GM12872 (cell line): ENCODE measurements at regions not wholly inside any gene's neighbourhood (a gene's known extent, or its start where the extent isn't known, plus 50 kb on each side); places are given as distances from the start of the nearest gene placed in this dataset.

Experiments
- CTCF ChIP-seq: IDR thresholded peaks from 3 replicates; pipeline ENCODE4 v1.5.1; 2011; ENCODE audit warnings: low read depth, mild to moderate bottlenecking, low read length, moderate library complexity; ENCODE audit not compliant: insufficient read depth

DNA sequence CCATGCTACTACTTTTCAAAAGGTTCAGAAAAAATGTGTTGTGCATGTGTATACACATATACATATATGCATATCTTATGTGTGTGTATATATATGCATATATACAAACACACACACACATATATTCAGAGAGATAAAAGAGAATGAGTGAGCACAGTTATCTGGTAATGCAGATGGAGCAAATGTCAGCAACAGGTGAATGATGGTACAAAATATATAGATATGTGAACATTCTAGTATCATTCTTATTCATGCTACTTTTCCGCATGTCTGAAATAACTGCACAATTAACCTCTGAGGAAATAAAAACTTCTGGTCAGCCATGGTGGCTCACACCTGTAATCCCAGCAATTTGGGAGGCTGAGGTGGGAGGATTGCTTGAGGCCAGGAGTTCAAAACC is 222.6 kb upstream of the NANOGP8 start:
- TF ChIP-seq CTCF = no peak

GRCh38 chr15:35307026-35307425 is 221.9 kb upstream of the NANOGP8 start:
- no peak for TF ChIP-seq CTCF

GRCh38 chr15:35306361-35306981 is 221.4 kb upstream of the NANOGP8 start:
- no peak for TF ChIP-seq CTCF

GRCh38 chr15:35305946-35306345 is 220.9 kb upstream of the NANOGP8 start:
- TF ChIP-seq CTCF = no peak

DNA sequence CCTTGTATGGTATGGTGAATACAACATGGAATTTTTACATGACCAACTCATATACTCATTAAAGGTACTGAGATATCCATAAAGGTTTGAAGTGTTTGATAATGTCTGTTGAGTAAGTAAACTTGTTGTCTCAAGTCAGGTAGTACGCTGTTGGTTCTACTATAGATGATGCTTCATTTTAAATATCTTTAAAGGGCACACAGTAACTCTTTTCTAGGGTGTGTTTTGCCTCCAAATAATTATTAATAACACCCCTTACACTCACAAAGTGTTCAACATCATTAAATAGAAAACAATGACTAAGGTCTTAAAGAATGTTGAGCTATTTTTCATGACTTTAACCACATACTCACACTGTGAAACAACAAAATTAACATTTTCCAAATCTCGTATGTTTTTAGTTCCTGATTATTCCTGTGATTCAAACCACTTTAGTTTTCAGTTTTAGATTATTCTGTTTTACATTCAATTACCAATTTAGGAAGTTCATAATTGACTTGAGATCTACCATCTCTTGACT is 220.0 kb upstream of the NANOGP8 start:
- no peak for TF ChIP-seq CTCF

- no peak for TF ChIP-seq CTCF
Observed at GRCh38 chr15:35304389-35304788, 219.3 kb upstream of the NANOGP8 start.

DNA sequence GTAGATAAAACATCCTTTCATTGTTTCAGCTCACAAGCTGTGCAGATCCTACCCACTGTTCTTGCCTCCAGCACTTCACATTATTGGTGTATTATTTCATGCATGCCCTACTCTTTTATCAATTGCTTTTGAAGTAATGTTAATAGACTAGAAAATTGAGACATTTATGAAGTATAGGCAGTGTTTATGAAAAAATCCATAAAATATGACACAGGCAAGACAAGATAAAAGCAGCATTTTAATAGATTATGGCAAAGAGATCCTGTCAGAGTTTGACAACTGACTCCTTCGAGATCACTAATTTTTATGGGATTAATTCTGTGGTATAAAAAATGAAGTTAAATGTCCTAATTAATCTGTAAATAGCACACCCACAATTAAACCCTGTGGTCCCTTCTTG is 217.2 kb upstream of the NANOGP8 start:
- TF ChIP-seq CTCF = no peak
